ENCODE measurements at regions not wholly inside any gene's neighbourhood (a gene's known extent, or its start where the extent isn't known, plus 50 kb on each side); places are given as distances from the start of the nearest gene placed in this dataset.

- no peak overlapping the region for H3K4me2 ChIP-seq
- ChIA-PET CTCF (no interaction called here), POLR2A (no interaction called here)
- no peaks in the 10 kb centered on the region for H3K36me3 ChIP-seq (replicated peaks in 1 of 2; ENCODE audit: control insufficient read depth in 1 of 2, insufficient read depth in 2 of 2, low read length in 1 of 2)
- no peaks in the 10 kb centered on the region for H3K79me2 ChIP-seq (ENCODE audit: insufficient read depth)
- no peak overlapping the region for H2AFZ ChIP-seq (ENCODE audit: low read depth)
- no peaks in the 10 kb centered on the region for H3K9me3 ChIP-seq
- no peak overlapping the region for H3K27ac ChIP-seq (ENCODE audit: low read depth in 2 of 2, low read length in 1 of 2)
- no peak overlapping the region for H3K9ac ChIP-seq
- H4K20me1 ChIP-seq (ENCODE audit: insufficient read depth), result no peaks in the 10 kb centered on the region
- H3K4me1 ChIP-seq (ENCODE audit: control insufficient read depth in 1 of 2, insufficient read depth in 2 of 2, low read depth in 1 of 2, low read length in 1 of 2), result peaks cover 0 to 3% of the 10 kb centered on the region in 2 experiments; a peak in 1 of 4 replicates
- DNase-seq, result no peak
- no peaks in the 10 kb centered on the region for H3K9me2 ChIP-seq
- no peaks in the 10 kb centered on the region for H3F3A ChIP-seq (replicated peaks; ENCODE audit: insufficient read depth)
- 6% methylated on average over 6 of the region's 7 CpGs for WGBS (ENCODE audit: low lambda C conversion rate)
- TF ChIP-seq RXRA (IDR thresholded peaks at IDR 0.05; ENCODE audit: borderline replicate concordance, low read depth) (no peak), TEAD4 (IDR thresholded peaks at IDR 0.05; ENCODE audit: borderline replicate concordance, insufficient read depth) (no peak), CTCF (IDR thresholded peaks at IDR 0.05) (no peak), CHD2 (IDR thresholded peaks at IDR 0.05; ENCODE audit: low read length, partially characterized antibody) (no peak), RAD21 (IDR thresholded peaks at IDR 0.05; ENCODE audit: low read length) (no peak), EZH2phosphoT487 (IDR thresholded peaks at IDR 0.05; ENCODE audit: borderline replicate concordance, low read depth) (no peak), TAF1 (IDR thresholded peaks at IDR 0.05; ENCODE audit: borderline replicate concordance, low read depth, low read length) (no peak), SIN3A (IDR thresholded peaks at IDR 0.05; ENCODE audit: borderline replicate concordance, low read depth, low read length) (no peak), PBX3 (IDR thresholded peaks at IDR 0.05) (no peak), POLR2AphosphoS5 (IDR thresholded peaks at IDR 0.05; ENCODE audit: low read depth, low read length) (no peak), ZBTB33 (IDR thresholded peaks at IDR 0.05; ENCODE audit: borderline replicate concordance, low read depth) (no peak), MEF2A (IDR thresholded peaks at IDR 0.05; ENCODE audit: borderline replicate concordance, low read depth) (no peak), NFIC (IDR thresholded peaks at IDR 0.05; ENCODE audit: borderline replicate concordance) (no peak), FOSL2 (IDR thresholded peaks at IDR 0.05; ENCODE audit: borderline replicate concordance, low read depth) (no peak), FOXM1 (IDR thresholded peaks at IDR 0.05; ENCODE audit: low read depth) (no peak)
- H3K27me3 ChIP-seq (ENCODE audit: insufficient read depth), result no peaks in the 10 kb centered on the region; the same call in 1 of the 2 replicates
- H3K4me3 ChIP-seq (ENCODE audit: low read depth in 2 of 2, low read length in 1 of 2), result no peak overlapping the region
These were observed 207.1 kb upstream of the N4BP1 start for GRCh38 chr16:48817032-48817431.
